HG03520 (cell line): ENCODE measurements at regions not wholly inside any gene's neighbourhood (a gene's known extent, or its start where the extent isn't known, plus 50 kb on each side); places are given as distances from the start of the nearest gene placed in this dataset.
A peak's percentile ranks its signal among the peaks of the same experiment; 100 is the strongest.
"Not testable (repeated sequence)": the region's sequence is repeated elsewhere in the genome, so short reads cannot be mapped to it uniquely, and the experiment has no call there.

Source experiments
- ATAC-seq: cut with Tn5 transposase; IDR thresholded peaks from one replicate; pipeline ENCODE4 v1.9.1; 2021; ENCODE audit warnings: mild to moderate bottlenecking, moderate library complexity; ENCODE audit not compliant: unreplicated experiment

DNA sequence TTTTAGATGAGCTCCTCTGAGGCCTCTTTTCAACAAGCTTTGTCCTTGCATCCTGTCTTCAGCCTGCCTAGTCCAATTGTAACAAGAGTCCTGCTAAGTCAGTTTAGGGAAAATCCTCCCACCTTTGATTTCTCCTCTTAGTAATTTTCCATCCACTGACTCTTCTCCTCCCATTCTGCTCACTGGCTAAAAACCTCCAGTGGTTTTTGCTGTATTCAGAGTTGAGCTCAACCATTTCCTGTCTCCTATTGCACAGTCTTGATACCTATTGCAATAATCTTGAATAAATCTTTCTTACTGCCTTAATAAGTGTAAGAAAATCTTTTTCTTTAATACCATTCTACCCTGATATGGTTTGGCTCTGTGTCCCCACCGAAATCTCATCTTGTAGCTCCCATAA lies 117.8 kb upstream of the ENPP6 start:
- ATAC-seq = no peak

GRCh38 chr4:184333446-184333845 lies 115.8 kb upstream of the ENPP6 start:
- not testable (repeated sequence) for ATAC-seq

DNA sequence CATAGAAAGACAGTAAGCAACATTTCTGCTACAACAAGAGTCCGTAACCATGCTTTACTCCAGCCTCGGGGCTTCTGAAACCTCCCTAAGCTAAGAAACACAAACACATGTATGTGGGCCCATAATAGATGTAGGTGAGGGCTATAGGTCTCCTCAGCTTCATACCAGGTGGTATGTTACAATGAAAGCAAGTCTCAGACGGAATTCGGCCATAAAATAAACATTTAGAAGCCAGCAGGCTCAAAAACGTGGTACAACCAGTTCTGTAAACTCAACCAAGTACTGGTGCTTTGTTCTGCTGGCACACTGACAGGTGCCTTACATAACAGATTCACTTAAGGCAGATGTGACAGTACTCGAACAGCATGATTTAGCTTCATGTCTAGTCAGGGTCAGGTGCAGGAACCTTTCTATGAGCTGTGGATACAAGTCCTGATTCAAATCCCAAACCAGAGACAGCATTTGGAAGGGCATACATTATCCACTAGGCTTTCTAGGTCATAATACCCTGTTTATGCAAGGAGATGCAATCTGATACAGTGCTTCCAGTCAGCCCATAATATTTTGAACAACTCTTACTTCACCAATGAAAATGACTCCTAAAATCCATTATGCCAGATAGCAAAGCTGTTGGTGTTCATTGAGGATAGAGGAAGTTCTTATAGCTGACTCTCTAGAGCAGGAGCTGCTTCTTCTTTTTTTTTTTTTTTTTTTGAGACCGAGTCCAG lies 113.8 kb upstream of the ENPP6 start:
- ATAC-seq = no peak

GRCh38 chr4:184330517-184331094 lies 112.9 kb upstream of the ENPP6 start:
- not testable (repeated sequence) for ATAC-seq

- ATAC-seq = peak; percentile 71
Observed at GRCh38 chr4:184329659-184330400, 112.2 kb upstream of the ENPP6 start.

- ATAC-seq = no peak
Observed at GRCh38 chr4:184329235-184329634, 111.6 kb upstream of the ENPP6 start.

DNA sequence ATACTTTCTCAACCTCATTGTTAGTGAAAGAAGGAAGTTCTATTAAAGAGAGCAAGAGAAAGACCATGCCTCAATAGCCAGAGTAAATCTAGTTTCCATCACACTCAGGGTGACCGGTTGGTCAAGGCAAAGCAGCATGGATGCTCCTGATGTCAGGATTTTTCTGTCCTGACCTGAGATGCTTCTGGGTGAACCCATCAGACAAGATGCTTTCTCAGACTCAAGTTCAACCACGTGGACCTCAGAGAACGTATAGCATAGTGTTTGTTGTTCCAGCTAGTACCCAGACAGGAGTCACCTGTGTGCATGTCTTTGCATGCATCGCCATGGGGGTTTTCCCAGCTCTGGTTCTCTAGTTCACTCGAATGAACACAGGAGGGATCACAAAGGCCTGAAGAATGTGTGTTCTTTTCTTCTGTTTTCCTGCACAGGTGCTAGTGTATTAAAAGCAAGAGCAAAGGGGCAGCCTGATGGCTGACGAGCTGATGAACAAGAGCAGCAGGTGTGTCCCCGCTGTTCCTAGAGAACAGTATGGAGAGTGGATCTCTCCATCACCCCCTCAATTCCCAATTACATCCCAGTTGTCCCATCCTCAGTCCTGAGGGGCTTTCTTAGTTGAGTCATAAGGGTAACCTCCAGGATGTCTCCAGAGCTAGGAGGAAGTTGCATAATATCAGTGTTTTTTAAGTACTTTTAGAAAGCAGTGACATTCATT lies 110.5 kb upstream of the ENPP6 start:
- peak; percentile 74 for ATAC-seq

DNA sequence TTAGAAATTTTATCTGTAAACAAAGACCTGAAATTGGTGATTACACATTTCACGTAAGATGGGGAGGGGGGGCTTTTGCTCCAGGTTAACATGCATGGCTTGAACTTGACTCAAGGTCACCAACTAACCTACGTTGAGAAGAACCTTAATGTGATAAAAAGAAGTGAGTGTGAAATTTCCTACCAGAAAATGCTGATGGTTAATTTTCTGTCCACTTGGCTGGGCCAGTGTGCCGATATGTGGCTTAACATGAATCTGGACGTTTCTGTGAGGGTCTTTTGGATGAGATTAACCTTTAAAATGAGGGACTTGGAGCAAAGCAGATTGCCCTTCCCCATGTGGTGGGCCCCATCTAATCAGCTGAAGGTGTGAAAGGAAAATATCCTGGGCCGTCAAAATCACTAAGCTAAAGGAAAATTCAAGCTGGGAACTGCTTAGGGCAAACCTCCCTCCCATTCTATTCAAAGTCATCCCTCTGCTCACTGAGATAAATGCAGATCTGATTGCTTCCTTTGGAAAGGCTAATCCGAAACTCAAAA lies 107.3 kb upstream of the ENPP6 start:
- no peak for ATAC-seq

- ATAC-seq = no peak
Observed at GRCh38 chr4:184322328-184323025, 104.8 kb upstream of the ENPP6 start.

DNA sequence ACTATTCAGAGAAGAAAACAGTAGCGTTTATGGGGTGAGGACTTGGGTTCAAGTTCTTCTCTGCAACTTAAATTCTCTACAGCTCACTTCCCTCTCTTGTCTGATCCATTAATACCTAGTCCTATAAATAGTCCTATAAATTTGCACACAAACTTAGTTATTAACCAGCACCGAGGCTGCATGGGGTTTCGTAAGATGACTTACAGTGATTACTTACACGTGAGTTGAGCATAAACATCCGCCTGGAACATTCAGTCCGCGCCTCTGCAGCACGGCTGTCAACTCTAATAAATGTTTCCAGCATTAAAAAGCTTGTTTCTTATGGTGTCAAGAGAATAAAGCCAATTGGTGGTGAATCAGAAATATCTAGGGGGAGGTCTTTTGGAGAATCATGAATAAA lies 103.0 kb upstream of the ENPP6 start:
- ATAC-seq = no peak

- ATAC-seq = peak; percentile 2
Observed at GRCh38 chr4:184318852-184319251, 101.2 kb upstream of the ENPP6 start.

- ATAC-seq = no peak
Observed at GRCh38 chr4:184317234-184317918, 99.7 kb upstream of the ENPP6 start.

- no peak for ATAC-seq
Observed at GRCh38 chr4:184316821-184317220, 99.1 kb upstream of the ENPP6 start.

- ATAC-seq = no peak
Observed at GRCh38 chr4:184315675-184316359, 98.1 kb upstream of the ENPP6 start.

DNA sequence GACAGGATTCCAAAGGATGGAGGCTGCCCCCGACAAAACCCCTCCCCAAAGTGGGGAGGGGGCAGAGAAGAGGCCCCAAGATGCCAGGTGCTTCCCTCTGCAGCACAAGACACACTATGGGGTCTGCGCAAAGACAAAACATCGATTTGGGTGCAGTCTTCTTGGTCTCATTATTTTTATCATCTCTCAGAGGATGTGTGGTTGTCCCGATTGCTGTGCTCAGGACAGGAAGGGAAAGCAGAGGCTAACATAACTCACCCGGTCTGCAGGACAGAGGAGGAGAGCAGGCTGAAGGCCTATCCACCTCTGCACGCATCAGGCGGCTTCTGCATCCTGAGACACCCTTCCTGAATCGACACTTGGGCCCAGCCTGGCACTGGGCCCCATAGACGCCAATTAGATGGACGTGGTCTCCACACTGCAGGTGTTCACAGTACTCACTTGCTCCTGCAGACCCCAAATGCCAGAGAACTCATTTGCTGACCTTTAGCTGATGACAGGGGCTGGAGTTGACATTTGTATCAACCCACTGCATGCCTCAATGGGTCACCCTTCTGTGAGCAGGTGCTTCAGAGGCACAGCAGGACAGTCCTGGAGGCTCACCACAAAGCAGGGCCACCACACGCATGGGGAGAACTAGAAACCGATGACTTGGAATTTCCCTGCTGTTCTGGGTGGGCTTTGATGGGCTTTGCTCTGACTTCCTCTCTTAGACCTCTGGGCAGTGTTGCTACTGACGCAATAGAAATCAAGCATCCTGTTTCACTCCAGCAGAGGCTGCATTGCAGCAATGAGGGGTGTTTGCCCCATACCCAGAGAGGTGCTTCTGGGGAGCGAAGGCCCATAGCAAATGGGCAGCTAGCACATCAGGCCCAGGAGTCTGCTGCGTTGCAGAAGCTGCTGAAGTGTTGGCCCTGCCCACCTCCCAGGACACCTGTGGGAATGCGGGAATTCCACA lies 96.3 kb upstream of the ENPP6 start:
- ATAC-seq = peak; percentile 74

DNA sequence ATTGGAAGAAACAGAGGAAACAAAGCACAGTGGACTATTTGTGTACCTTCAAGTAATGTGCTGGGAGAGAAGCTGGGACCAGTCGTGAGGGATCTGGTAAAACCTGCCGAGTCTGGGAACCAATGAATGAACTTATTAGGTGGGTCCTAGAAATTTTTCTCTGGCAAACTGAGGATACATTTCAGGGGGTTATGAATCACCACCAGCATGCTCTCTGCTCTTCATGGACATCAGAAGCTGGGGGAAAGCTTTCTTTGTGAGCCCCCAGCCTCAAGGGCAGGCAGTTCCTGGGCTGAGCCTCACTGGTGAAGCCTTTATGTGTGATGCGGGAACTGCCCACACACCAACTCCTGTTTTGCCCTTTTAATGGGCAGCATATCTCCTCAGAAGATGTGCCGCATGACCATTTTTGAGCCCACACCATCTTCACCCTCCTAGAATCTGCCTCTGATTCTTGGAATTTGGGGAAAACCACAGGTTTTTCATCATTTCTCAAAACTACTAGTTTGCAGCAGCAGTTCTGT lies 95.4 kb upstream of the ENPP6 start:
- ATAC-seq = no peak

DNA sequence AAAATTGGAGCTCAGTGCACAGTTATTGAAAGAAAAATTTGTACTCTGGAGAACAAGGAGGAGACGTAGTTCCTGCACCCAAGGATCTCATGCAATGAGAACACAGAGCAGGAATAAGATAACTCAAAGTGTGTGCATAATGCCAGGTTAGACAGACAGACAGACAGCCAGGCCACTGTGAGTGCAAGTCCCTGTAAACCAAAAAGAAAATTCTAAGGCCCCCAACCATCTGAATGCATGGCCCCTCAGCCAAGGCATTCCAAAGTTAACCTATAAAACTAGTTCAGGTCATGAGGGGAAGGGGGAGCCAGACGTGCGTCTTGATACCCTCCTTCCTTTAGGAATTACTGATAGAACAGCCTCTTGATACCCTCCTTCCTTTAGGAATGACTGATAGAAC lies 94.5 kb upstream of the ENPP6 start:
- no peak for ATAC-seq
